Activated CD4-positive, alpha-beta T cell treated with anti-CD3 and anti-CD28 coated beads, Interleukin-2, Interleukin-4, amounts not matched to agents 100 ng/mL and 50 ng/mL, durations not matched to agents 16 hours and 8 hours (primary cell): ENCODE measurements at regions not wholly inside any gene's neighbourhood (a gene's known extent, or its start where the extent isn't known, plus 50 kb on each side); places are given as distances from the start of the nearest gene placed in this dataset.
"Not testable (repeated sequence)": the region's sequence is repeated elsewhere in the genome, so short reads cannot be mapped to it uniquely, and the experiment has no call there.

ENCODE experiments used
- DNase-seq: peaks from one replicate; pipeline ENCODE4 v3.0.0-alpha.2; 2020; ENCODE audit warnings: low spot score

- no peak for DNase-seq
These were observed 259.6 kb upstream of the ZNF804A start for GRCh38 chr2:184338771-184339170.

- no peak for DNase-seq
These were observed 258.4 kb upstream of the ZNF804A start for GRCh38 chr2:184339966-184340365.

GRCh38 chr2:184346338-184346862, 251.9 kb upstream of the ZNF804A start:
- DNase-seq, result no peak

GRCh38 chr2:184351126-184351525, 247.2 kb upstream of the ZNF804A start:
- DNase-seq, result no peak

GRCh38 chr2:184357033-184357432, 241.3 kb upstream of the ZNF804A start:
- DNase-seq, result no peak

GRCh38 chr2:184359379-184359778, 238.9 kb upstream of the ZNF804A start:
- DNase-seq, result no peak

GRCh38 chr2:184363213-184363612, 235.1 kb upstream of the ZNF804A start:
- no peak for DNase-seq

GRCh38 chr2:184367211-184367610, 231.1 kb upstream of the ZNF804A start:
- no peak for DNase-seq

GRCh38 chr2:184369307-184369706, 229.0 kb upstream of the ZNF804A start:
- no peak for DNase-seq

GRCh38 chr2:184370954-184371353, 227.4 kb upstream of the ZNF804A start:
- no peak for DNase-seq

GRCh38 chr2:184371641-184372040, 226.7 kb upstream of the ZNF804A start:
- DNase-seq, result no peak

- no peak for DNase-seq
These were observed 225.8 kb upstream of the ZNF804A start for GRCh38 chr2:184372484-184372883.

- DNase-seq, result no peak
These were observed 203.7 kb upstream of the ZNF804A start for GRCh38 chr2:184394642-184395041.

- DNase-seq, result no peak
These were observed 195.9 kb upstream of the ZNF804A start for GRCh38 chr2:184402381-184402780.

GRCh38 chr2:184407041-184407630, 191.2 kb upstream of the ZNF804A start:
- DNase-seq, result not testable (repeated sequence)

- DNase-seq, result no peak
These were observed 188.2 kb upstream of the ZNF804A start for GRCh38 chr2:184410160-184410559.

- no peak for DNase-seq
These were observed 185.1 kb upstream of the ZNF804A start for GRCh38 chr2:184413221-184413620.

GRCh38 chr2:184413671-184414229, 184.6 kb upstream of the ZNF804A start:
- no peak for DNase-seq

GRCh38 chr2:184416146-184416913, 182.0 kb upstream of the ZNF804A start:
- no peak for DNase-seq

GRCh38 chr2:184419744-184420143, 178.6 kb upstream of the ZNF804A start:
- no peak for DNase-seq

- not testable (repeated sequence) for DNase-seq
These were observed 176.9 kb upstream of the ZNF804A start for GRCh38 chr2:184421456-184421855.

GRCh38 chr2:184425083-184425482, 173.2 kb upstream of the ZNF804A start:
- no peak for DNase-seq

- no peak for DNase-seq
These were observed 154.1 kb upstream of the ZNF804A start for GRCh38 chr2:184444217-184444616.
